Brain pericyte (primary cell): ENCODE measurements at regions not wholly inside any gene's neighbourhood (a gene's known extent, or its start where the extent isn't known, plus 50 kb on each side); places are given as distances from the start of the nearest gene placed in this dataset.

Source experiments
- DNase-seq: peaks from one replicate; pipeline ENCODE4 v3.0.0-alpha.2; 2012; ENCODE audit warnings: low read depth, low spot score

GRCh38 chr3:30263238-30263924, 343.0 kb upstream of the TGFBR2 start:
- no peak for DNase-seq

GRCh38 chr3:30263925-30264313, 342.5 kb upstream of the TGFBR2 start:
- DNase-seq: no peak

- DNase-seq: no peak
Measured at GRCh38 chr3:30266524-30266923, 339.9 kb upstream of the TGFBR2 start.

- no peak for DNase-seq
Measured at GRCh38 chr3:30268288-30268687, 338.1 kb upstream of the TGFBR2 start.

GRCh38 chr3:30269751-30270445, 336.5 kb upstream of the TGFBR2 start:
- DNase-seq: no peak

GRCh38 chr3:30271781-30272180, 334.6 kb upstream of the TGFBR2 start:
- DNase-seq: no peak

GRCh38 chr3:30273304-30274072, 332.9 kb upstream of the TGFBR2 start:
- DNase-seq: no peak

GRCh38 chr3:30277494-30277893, 328.9 kb upstream of the TGFBR2 start:
- no peak for DNase-seq

GRCh38 chr3:30281526-30281925, 324.9 kb upstream of the TGFBR2 start:
- DNase-seq: no peak

- no peak for DNase-seq
Measured at GRCh38 chr3:30282154-30282696, 324.2 kb upstream of the TGFBR2 start.

GRCh38 chr3:30285188-30286006, 321.0 kb upstream of the TGFBR2 start:
- DNase-seq: no peak

- peak; percentile 88 for DNase-seq
Measured at GRCh38 chr3:30286007-30286669, 320.3 kb upstream of the TGFBR2 start.

- no peak for DNase-seq
Measured at GRCh38 chr3:30286811-30287210, 319.6 kb upstream of the TGFBR2 start.

GRCh38 chr3:30288830-30289229, 317.6 kb upstream of the TGFBR2 start:
- DNase-seq: no peak

GRCh38 chr3:30289324-30289723, 317.1 kb upstream of the TGFBR2 start:
- DNase-seq: no peak

GRCh38 chr3:30289766-30290165, 316.6 kb upstream of the TGFBR2 start:
- no peak for DNase-seq

- DNase-seq: no peak
Measured at GRCh38 chr3:30290479-30290878, 315.9 kb upstream of the TGFBR2 start.

- no peak for DNase-seq
Measured at GRCh38 chr3:30292192-30292893, 314.1 kb upstream of the TGFBR2 start.

GRCh38 chr3:30293621-30294240, 312.7 kb upstream of the TGFBR2 start:
- DNase-seq: peak; percentile 20

GRCh38 chr3:30294241-30294667, 312.1 kb upstream of the TGFBR2 start:
- no peak for DNase-seq
